ENCODE measurements at regions not wholly inside any gene's neighbourhood (a gene's known extent, or its start where the extent isn't known, plus 50 kb on each side); places are given as distances from the start of the nearest gene placed in this dataset.

DNA sequence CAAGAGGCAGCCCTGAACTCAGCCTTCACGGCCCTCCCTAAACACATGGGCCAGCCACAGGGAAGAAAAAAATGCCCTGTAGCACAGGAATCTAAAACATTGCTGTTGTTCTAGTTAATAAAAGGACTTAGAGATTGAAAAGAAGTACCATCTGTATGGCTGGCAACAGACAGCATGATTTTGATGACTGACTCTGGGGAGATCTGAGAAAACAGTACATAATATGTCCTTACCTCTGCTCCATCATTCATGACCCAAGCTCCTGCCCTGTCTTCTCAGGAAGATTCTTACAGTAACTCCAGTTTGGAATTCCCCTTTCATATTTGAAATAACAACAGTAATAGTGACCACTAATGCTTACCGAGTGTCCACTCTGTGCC, 244.2 kb downstream of the ETS1 start:
- no peak for TF ChIP-seq POLR2AphosphoS5 (IDR thresholded peaks at IDR 0.05)
- TF ChIP-seq REST (IDR thresholded peaks at IDR 0.05; ENCODE audit: borderline replicate concordance) = no peak
- TF ChIP-seq RAD21 (conservative IDR thresholded peaks at IDR 0.05) = no peak
- TF ChIP-seq EP300 (conservative IDR thresholded peaks at IDR 0.05; ENCODE audit: poor library complexity, severe bottlenecking) = no peak
- H2AFZ ChIP-seq (ENCODE audit: low read depth, low read length) = no peak overlapping the region

DNA sequence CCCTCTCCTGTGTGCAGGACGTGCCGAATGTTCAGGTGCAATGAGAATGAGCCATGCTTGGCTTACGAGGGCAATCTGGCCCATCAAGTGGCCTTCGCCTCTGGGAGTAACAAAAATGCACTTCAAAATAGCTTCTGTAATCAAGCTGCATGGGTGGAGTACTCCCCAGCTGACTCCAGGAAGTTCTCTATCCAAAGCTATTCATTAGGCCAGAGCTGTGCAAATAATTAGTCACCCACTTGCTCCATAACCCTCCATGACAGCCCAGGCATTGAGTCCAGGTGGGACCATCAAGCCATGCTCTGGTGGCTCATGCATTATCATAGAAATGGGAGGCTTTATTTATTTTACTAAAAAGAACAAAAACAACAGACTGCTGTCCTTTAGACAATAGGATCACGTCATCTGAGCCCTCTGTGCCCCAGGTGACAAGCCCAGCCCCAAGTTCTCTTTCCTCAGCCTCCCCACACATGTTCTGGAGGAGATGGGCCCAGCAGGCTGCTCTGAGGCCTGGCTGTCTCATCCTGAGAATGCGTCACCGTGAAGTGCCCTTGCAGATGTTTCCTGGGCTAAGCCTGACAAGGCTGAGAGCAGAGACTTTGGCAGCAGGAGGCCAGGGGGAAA, 244.7 kb downstream of the ETS1 start:
- TF ChIP-seq SMC3 (conservative IDR thresholded peaks at IDR 0.05; ENCODE audit: poor library complexity) = no peak
- no peak for TF ChIP-seq EZH2 (IDR thresholded peaks at IDR 0.05; ENCODE audit: borderline replicate concordance, insufficient read depth, low read length, poor library complexity, severe bottlenecking)
- TF ChIP-seq CTCF (IDR thresholded peaks at IDR 0.05; ENCODE audit: poor library complexity, severe bottlenecking) = no peak
- TF ChIP-seq TAF1 (IDR thresholded peaks at IDR 0.05; ENCODE audit: low read depth) = no peak
- no peak for TF ChIP-seq POLR2AphosphoS5 (IDR thresholded peaks at IDR 0.05)
- no peak for TF ChIP-seq EP300 (conservative IDR thresholded peaks at IDR 0.05; ENCODE audit: poor library complexity, severe bottlenecking)
- TF ChIP-seq REST (IDR thresholded peaks at IDR 0.05; ENCODE audit: borderline replicate concordance) = no peak
- TF ChIP-seq MXI1 (conservative IDR thresholded peaks at IDR 0.05; ENCODE audit: poor library complexity, severe bottlenecking) = no peak
- no peak for TF ChIP-seq RAD21 (conservative IDR thresholded peaks at IDR 0.05)

More for the DNA sequence above, 244.2 kb downstream of the ETS1 start:
- Histone ChIP-seq H3K9me2 (ENCODE audit: insufficient read depth, low read length) (no peaks in the 10 kb centered on the region), H3F3A (ENCODE audit: insufficient read depth, low read length, poor library complexity, severe bottlenecking) (no peaks in the 10 kb centered on the region), H4K20me1 (ENCODE audit: insufficient read depth) (no peaks in the 10 kb centered on the region), H3K27ac (ENCODE audit: low read length) (no peak overlapping the region), H3K79me2 (replicated peaks; ENCODE audit: insufficient read depth, low read length) (no peaks in the 10 kb centered on the region), H3K4me2 (ENCODE audit: low read length) (no peak overlapping the region), H3K27me3 (ENCODE audit: insufficient read depth, low read depth, low read length) (no peaks in the 10 kb centered on the region), H3K36me3 (ENCODE audit: insufficient read depth, low read length) (no peaks in the 10 kb centered on the region), H3K4me3 (ENCODE audit: low read length) (no peak overlapping the region), H3K9ac (ENCODE audit: low read length) (no peak overlapping the region), H3K9me3 (ENCODE audit: low read length) (no peaks in the 10 kb centered on the region)

More for the DNA sequence above, 244.7 kb downstream of the ETS1 start:
- H3F3A ChIP-seq (ENCODE audit: insufficient read depth, low read length, poor library complexity, severe bottlenecking) = no peaks in the 10 kb centered on the region
- no peaks in the 10 kb centered on the region for H3K9me3 ChIP-seq (ENCODE audit: low read length)
- no peaks in the 10 kb centered on the region for H3K79me2 ChIP-seq (replicated peaks; ENCODE audit: insufficient read depth, low read length)
- no peak overlapping the region for H3K27ac ChIP-seq (ENCODE audit: low read length)
- H3K36me3 ChIP-seq (ENCODE audit: insufficient read depth, low read length) = no peaks in the 10 kb centered on the region
- H4K20me1 ChIP-seq (ENCODE audit: insufficient read depth) = no peaks in the 10 kb centered on the region
- no peak overlapping the region for H3K9ac ChIP-seq (ENCODE audit: low read length)
- no peaks in the 10 kb centered on the region for H3K9me2 ChIP-seq (ENCODE audit: insufficient read depth, low read length)
- H2AFZ ChIP-seq (ENCODE audit: low read depth, low read length) = no peak overlapping the region
- H3K27me3 ChIP-seq (ENCODE audit: insufficient read depth, low read depth, low read length) = no peaks in the 10 kb centered on the region
- H3K4me3 ChIP-seq (ENCODE audit: low read length) = no peak overlapping the region
- H3K4me2 ChIP-seq (ENCODE audit: low read length) = no peak overlapping the region
